ENCODE measurements at regions not wholly inside any gene's neighbourhood (a gene's known extent, or its start where the extent isn't known, plus 50 kb on each side); places are given as distances from the start of the nearest gene placed in this dataset.
A peak's percentile ranks its signal among the peaks of the same experiment; 100 is the strongest.

- intact Hi-C loops (cut with micrococcal nuclease), result no loop called here
- no peak for DNase-seq
- Mint-ChIP-seq H3K4me3 (peak overlapping the region in 1 of 10 donors; percentile 34), H3K36me3 (peaks cover 0 to 3% (median 0%) of the 10 kb centered on the region in 5 donors), H3K4me1 (peaks cover 4 to 27% (median 8%) of the 10 kb centered on the region in 7 donors), H3K27ac (peak overlapping the region in 2 of 9 donors; percentile 3 to 32), H3K27me3 (peaks cover 0 to 22% (median 0%) of the 10 kb centered on the region in 5 donors), H3K9me3 (no peaks in the 10 kb centered on the region)
- H3K9me3 ChIP-seq (ENCODE audit: control insufficient read depth in 2 of 3, low read length in 3 of 3), result no peaks in the 10 kb centered on the region
- H3K4me3 ChIP-seq (ENCODE audit: low read length), result no peak overlapping the region
- H3K4me1 ChIP-seq (ENCODE audit: control insufficient read depth in 2 of 2, insufficient read depth in 2 of 2, low read length in 2 of 2), result no peaks in the 10 kb centered on the region
- no peak for ATAC-seq
- no peak overlapping the region for H3K27ac ChIP-seq (ENCODE audit: low read depth, low read length)
- H3K27me3 ChIP-seq (ENCODE audit: control insufficient read depth in 2 of 2, insufficient read depth in 2 of 2, low read length in 2 of 2), result no peaks in the 10 kb centered on the region
- ChIA-PET CTCF (no interaction called here), POLR2A (no interaction called here)
- no peaks in the 10 kb centered on the region for H3K36me3 ChIP-seq (ENCODE audit: control insufficient read depth in 2 of 3, insufficient read depth in 3 of 3, low read length in 3 of 3)
These were observed 61.0 kb downstream of the POLR2M start for GRCh38 chr15:57767481-57767880.

GRCh38 chr15:57769266-57769665, 62.8 kb downstream of the POLR2M start:
- Mint-ChIP-seq H3K9me3 (no peaks in the 10 kb centered on the region), H3K4me3 (no peak overlapping the region), H3K4me1 (peaks cover 4 to 28% (median 8%) of the 10 kb centered on the region in 7 donors), H3K27ac (no peak overlapping the region), H3K36me3 (peaks cover 0 to under 1% (median 0%) of the 10 kb centered on the region in 5 donors), H3K27me3 (peaks cover 0 to 10% (median 0%) of the 10 kb centered on the region in 5 donors)
- H3K36me3 ChIP-seq (ENCODE audit: control insufficient read depth in 2 of 3, insufficient read depth in 3 of 3, low read length in 3 of 3), result no peaks in the 10 kb centered on the region
- no peak overlapping the region for H3K27ac ChIP-seq (ENCODE audit: low read depth, low read length)
- CTCF ChIA-PET, result no interaction called here
- DNase-seq, result no peak
- POLR2A ChIA-PET, result no interaction called here
- no peak overlapping the region for H3K4me3 ChIP-seq (ENCODE audit: low read length)
- no peaks in the 10 kb centered on the region for H3K4me1 ChIP-seq (ENCODE audit: control insufficient read depth in 2 of 2, insufficient read depth in 2 of 2, low read length in 2 of 2)
- no peaks in the 10 kb centered on the region for H3K9me3 ChIP-seq (ENCODE audit: control insufficient read depth in 2 of 3, low read length in 3 of 3)
- ATAC-seq, result no peak
- H3K27me3 ChIP-seq (ENCODE audit: control insufficient read depth in 2 of 2, insufficient read depth in 2 of 2, low read length in 2 of 2), result no peaks in the 10 kb centered on the region
- intact Hi-C loops (cut with micrococcal nuclease), result no loop called here

- Mint-ChIP-seq H3K27ac (no peak overlapping the region), H3K4me3 (no peak overlapping the region), H3K9me3 (no peaks in the 10 kb centered on the region), H3K27me3 (peaks cover 0 to 9% (median 0%) of the 10 kb centered on the region in 5 donors), H3K4me1 (peaks cover 4 to 28% (median 8%) of the 10 kb centered on the region in 7 donors), H3K36me3 (peaks cover 0 to 2% (median 0%) of the 10 kb centered on the region in 5 donors)
- ATAC-seq (no peak), DNase-seq (no peak)
- no peaks in the 10 kb centered on the region for H3K4me1 ChIP-seq (ENCODE audit: control insufficient read depth in 2 of 2, insufficient read depth in 2 of 2, low read length in 2 of 2)
- H3K9me3 ChIP-seq (ENCODE audit: control insufficient read depth in 2 of 3, low read length in 3 of 3), result no peaks in the 10 kb centered on the region
- CTCF ChIA-PET, result no interaction called here
- H3K4me3 ChIP-seq (ENCODE audit: low read length), result no peak overlapping the region
- no peaks in the 10 kb centered on the region for H3K36me3 ChIP-seq (ENCODE audit: control insufficient read depth in 2 of 3, insufficient read depth in 3 of 3, low read length in 3 of 3)
- no peak overlapping the region for H3K27ac ChIP-seq (ENCODE audit: low read depth, low read length)
- POLR2A ChIA-PET, result interaction anchor here (0.6 kb wide), 1 partner anchor 12 kb away, joined by 3 read pairs; no protein-coding TSS in a partner anchor
- H3K27me3 ChIP-seq (ENCODE audit: control insufficient read depth in 2 of 2, insufficient read depth in 2 of 2, low read length in 2 of 2), result no peaks in the 10 kb centered on the region
- intact Hi-C loops (cut with micrococcal nuclease), result no loop called here
These were observed 64.0 kb downstream of the POLR2M start for GRCh38 chr15:57770495-57770894.

- Histone ChIP-seq H3K27me3 (ENCODE audit: control insufficient read depth in 2 of 2, insufficient read depth in 2 of 2, low read length in 2 of 2) (no peaks in the 10 kb centered on the region), H3K9me3 (ENCODE audit: control insufficient read depth in 2 of 3, low read length in 3 of 3) (no peaks in the 10 kb centered on the region), H3K36me3 (ENCODE audit: control insufficient read depth in 2 of 3, insufficient read depth in 3 of 3, low read length in 3 of 3) (no peaks in the 10 kb centered on the region), H3K4me1 (ENCODE audit: control insufficient read depth in 2 of 2, insufficient read depth in 2 of 2, low read length in 2 of 2) (no peaks in the 10 kb centered on the region), H3K27ac (ENCODE audit: low read depth, low read length) (no peak overlapping the region), H3K4me3 (ENCODE audit: low read length) (no peak overlapping the region)
- POLR2A ChIA-PET, result no interaction called here
- no peak for ATAC-seq
- Mint-ChIP-seq H3K27me3 (peaks cover 0 to 4% (median 0%) of the 10 kb centered on the region in 5 donors), H3K27ac (no peak overlapping the region), H3K4me1 (peaks cover 10 to 33% (median 12%) of the 10 kb centered on the region in 7 donors), H3K36me3 (peaks cover 0 to 4% (median 0%) of the 10 kb centered on the region in 5 donors), H3K4me3 (no peak overlapping the region), H3K9me3 (peaks cover 0 to 1% (median 0%) of the 10 kb centered on the region in 11 donors)
- CTCF ChIA-PET, result no interaction called here
- intact Hi-C loops (cut with micrococcal nuclease), result no loop called here
- no peak for DNase-seq
These were observed 65.9 kb downstream of the POLR2M start for GRCh38 chr15:57772223-57772957.

- no peaks in the 10 kb centered on the region for H3K27me3 ChIP-seq (ENCODE audit: control insufficient read depth in 2 of 2, insufficient read depth in 2 of 2, low read length in 2 of 2)
- DNase-seq, result no peak
- H3K27ac ChIP-seq (ENCODE audit: low read depth, low read length), result no peak overlapping the region
- intact Hi-C loops (cut with micrococcal nuclease), result no loop called here
- no peak for ATAC-seq
- Mint-ChIP-seq H3K4me1 (peaks cover 11 to 33% (median 17%) of the 10 kb centered on the region in 7 donors), H3K27me3 (peaks cover 0 to 4% (median 0%) of the 10 kb centered on the region in 5 donors), H3K27ac (no peak overlapping the region), H3K36me3 (peaks cover 0 to 4% (median 0%) of the 10 kb centered on the region in 5 donors), H3K4me3 (no peak overlapping the region), H3K9me3 (peaks cover 0 to 1% (median 0%) of the 10 kb centered on the region in 11 donors)
- no peaks in the 10 kb centered on the region for H3K9me3 ChIP-seq (ENCODE audit: control insufficient read depth in 2 of 3, low read length in 3 of 3)
- CTCF ChIA-PET, result no interaction called here
- peaks cover 0 to 4% of the 10 kb centered on the region in 2 donors for H3K4me1 ChIP-seq (ENCODE audit: control insufficient read depth in 2 of 2, insufficient read depth in 2 of 2, low read length in 2 of 2)
- H3K36me3 ChIP-seq (ENCODE audit: control insufficient read depth in 2 of 3, insufficient read depth in 3 of 3, low read length in 3 of 3), result no peaks in the 10 kb centered on the region
- POLR2A ChIA-PET, result no interaction called here
- no peak overlapping the region for H3K4me3 ChIP-seq (ENCODE audit: low read length)
These were observed 66.5 kb downstream of the POLR2M start for GRCh38 chr15:57773051-57773450.

GRCh38 chr15:57777003-57777402, 70.5 kb downstream of the POLR2M start:
- H3K27me3 Mint-ChIP-seq, result peaks cover 0 to 4% (median 0%) of the 10 kb centered on the region in 5 donors
- H3K36me3 ChIP-seq (ENCODE audit: control insufficient read depth in 2 of 3, insufficient read depth in 3 of 3, low read length in 3 of 3), result no peaks in the 10 kb centered on the region
- peaks cover 0 to 2% (median 0%) of the 10 kb centered on the region in 11 donors for H3K9me3 Mint-ChIP-seq
- ChIA-PET POLR2A (interaction anchor here (0.9 kb wide), 1 partner anchor 68 kb away, joined by 3 read pairs; no protein-coding TSS in a partner anchor), CTCF (interaction anchor here (0.7 kb wide), 1 partner anchor 814 kb away, joined by 3 read pairs; no protein-coding TSS in a partner anchor)
- H3K27me3 ChIP-seq (ENCODE audit: control insufficient read depth in 2 of 2, insufficient read depth in 2 of 2, low read length in 2 of 2), result no peaks in the 10 kb centered on the region
- H3K4me3 ChIP-seq (ENCODE audit: low read length), result no peak overlapping the region
- intact Hi-C loops (cut with micrococcal nuclease), result no loop called here
- DNase-seq (peak in 4 of 9 donors; percentile 2 to 22 (median 4)), ATAC-seq (no peak)
- H3K4me3 Mint-ChIP-seq, result peak overlapping the region in 7 of 10 donors; percentile 40 to 74 (median 53)
- peak overlapping the region in 6 of 9 donors; percentile 3 to 89 (median 63) for H3K27ac Mint-ChIP-seq
- H3K27ac ChIP-seq (ENCODE audit: low read depth, low read length), result no peak overlapping the region
- no peaks in the 10 kb centered on the region for H3K9me3 ChIP-seq (ENCODE audit: control insufficient read depth in 2 of 3, low read length in 3 of 3)
- H3K4me1 ChIP-seq (ENCODE audit: control insufficient read depth in 2 of 2, insufficient read depth in 2 of 2, low read length in 2 of 2), result peaks cover 0 to 4% of the 10 kb centered on the region in 2 donors
- H3K36me3 Mint-ChIP-seq, result peaks cover 0 to 7% (median 0%) of the 10 kb centered on the region in 5 donors
- H3K4me1 Mint-ChIP-seq, result peaks cover 14 to 54% (median 30%) of the 10 kb centered on the region in 7 donors

Measured in naive thymus-derived CD4-positive, alpha-beta T cell (primary cell).